Common myeloid progenitor, CD34-positive (primary cell): ENCODE measurements at regions not wholly inside any gene's neighbourhood (a gene's known extent, or its start where the extent isn't known, plus 50 kb on each side); places are given as distances from the start of the nearest gene placed in this dataset.

Experiments
- CTCF ChIA-PET: fragments of 350-600 bp; sonication (Branson Sonifier 250); formaldehyde crosslinking; loops from one replicate; lab custom pipeline; 2021; ENCODE audit warnings: antibody characterized with exemption; lab: Charles Lee
- POLR2A ChIA-PET: fragments of 350-600 bp; sonication (Branson Sonifier 250); formaldehyde crosslinking; loops from one replicate; lab custom pipeline; 2021; ENCODE audit warnings: antibody characterized with exemption; lab: Charles Lee
- DNase-seq, 3 donors: peaks; one replicate each; pipeline versions ENCODE4 v3.0.0 to v3.0.0-alpha.2; 2013
- H3K27ac ChIP-seq, 2 experiments: 1 replicate in 1 of 2; 2 replicates in 1 of 2; pipeline ENCODE4 v1.7.0; 2013; ENCODE audit warnings: inconsistent platforms in 2 of 2, low read length in 2 of 2, mild to moderate bottlenecking in 2 of 2, low read depth in 1 of 2, moderate library complexity in 1 of 2; ENCODE audit not compliant: severe bottlenecking in 2 of 2, insufficient read depth in 1 of 2, poor library complexity in 1 of 2
- H3K27me3 ChIP-seq, 5 experiments: replicated peaks in 2 of 5; 1 replicate in 3 of 5; 2 replicates in 2 of 5; pipeline versions ENCODE4 v1.6.1 to v1.7.0; 2013; ENCODE audit warnings: low read length in 4 of 5, mild to moderate bottlenecking in 2 of 5, moderate library complexity in 2 of 5, inconsistent platforms in 1 of 5; ENCODE audit not compliant: insufficient read depth in 5 of 5, control insufficient read depth in 4 of 5
- H3K36me3 ChIP-seq, 4 experiments: 1 replicate in 2 of 4; 2 replicates in 2 of 4; pipeline versions ENCODE4 v1.6.1 to v1.7.0; 2013; ENCODE audit warnings: low read length in 3 of 4, control low read depth in 1 of 4, mild to moderate bottlenecking in 1 of 4; ENCODE audit not compliant: control insufficient read depth in 4 of 4, insufficient read depth in 4 of 4
- H3K4me1 ChIP-seq, 4 experiments: 1 replicate in 3 of 4; 2 replicates in 1 of 4; pipeline versions ENCODE4 v1.6.1 to v1.7.1; 2013; ENCODE audit warnings: low read length in 3 of 4, mild to moderate bottlenecking in 3 of 4, control low read depth in 1 of 4, inconsistent platforms in 1 of 4, moderate library complexity in 1 of 4; ENCODE audit not compliant: control insufficient read depth in 4 of 4, insufficient read depth in 4 of 4; ENCODE audit errors: control extremely low read depth in 1 of 4
- H3K4me3 ChIP-seq, 7 experiments: 1 replicate in 4 of 7; 2 replicates in 3 of 7; pipeline versions ENCODE4 v1.5.1 to v1.7.0; 2013; ENCODE audit warnings: mild to moderate bottlenecking in 7 of 7, low read length in 6 of 7, moderate library complexity in 6 of 7, inconsistent platforms in 2 of 7, low read depth in 2 of 7, control low read depth in 1 of 7; ENCODE audit not compliant: insufficient read depth in 4 of 7, control insufficient read depth in 1 of 7; ENCODE audit errors: extremely low read depth in 1 of 7
- H3K9me3 ChIP-seq, 5 experiments: 1 replicate in 4 of 5; 2 replicates in 1 of 5; pipeline versions ENCODE4 v1.6.1 to v1.7.1; 2013; ENCODE audit warnings: low read length in 4 of 5, mild to moderate bottlenecking in 2 of 5, inconsistent platforms in 1 of 5, low read depth in 1 of 5, moderate library complexity in 1 of 5; ENCODE audit not compliant: control insufficient read depth in 4 of 5, insufficient read depth in 2 of 5; ENCODE audit errors: control extremely low read depth in 1 of 5
- WGBS: methylation state at CpG from one replicate; pipeline ENCODE4 v1.1.5; 2013; ENCODE audit not compliant: insufficient coverage; 5-methylcytosine and 5-hydroxymethylcytosine counted together

DNA sequence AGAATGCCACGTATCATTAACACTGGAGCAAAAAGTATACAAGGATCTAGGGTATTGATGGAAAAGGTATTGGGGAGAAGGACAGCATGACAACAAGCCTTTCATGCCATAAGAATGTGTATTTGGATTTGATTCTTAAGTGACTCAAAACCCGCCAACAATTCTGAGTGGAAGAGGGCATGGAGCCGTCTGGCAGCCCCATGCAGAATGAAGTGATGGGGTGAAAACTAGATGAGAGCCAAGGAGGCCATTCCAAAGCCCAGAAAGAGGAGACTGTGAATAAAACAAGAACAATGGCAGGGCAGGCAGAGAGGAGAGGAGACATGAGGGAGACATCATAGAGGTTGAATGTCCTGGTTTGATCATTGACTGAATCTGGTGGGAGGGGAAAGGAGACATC, 272.3 kb upstream of the WWC1 start:
- Histone ChIP-seq H3K36me3 (no peaks in the 10 kb centered on the region), H3K27me3 (peaks cover 0 to 6% (median 0%) of the 10 kb centered on the region in 5 experiments), H3K4me1 (peaks cover 0 to 13% (median 3%) of the 10 kb centered on the region in 4 experiments), H3K9me3 (no peaks in the 10 kb centered on the region), H3K4me3 (no peak overlapping the region), H3K27ac (no peak overlapping the region)
- CTCF ChIA-PET, result interaction anchor here (1.2 kb wide), 1 partner anchor 9 kb away, joined by 4 read pairs; no protein-coding TSS in a partner anchor
- POLR2A ChIA-PET, result no interaction called here
- no peak for DNase-seq
- WGBS, result 100% methylated on average over 3 of the region's 3 CpGs

DNA sequence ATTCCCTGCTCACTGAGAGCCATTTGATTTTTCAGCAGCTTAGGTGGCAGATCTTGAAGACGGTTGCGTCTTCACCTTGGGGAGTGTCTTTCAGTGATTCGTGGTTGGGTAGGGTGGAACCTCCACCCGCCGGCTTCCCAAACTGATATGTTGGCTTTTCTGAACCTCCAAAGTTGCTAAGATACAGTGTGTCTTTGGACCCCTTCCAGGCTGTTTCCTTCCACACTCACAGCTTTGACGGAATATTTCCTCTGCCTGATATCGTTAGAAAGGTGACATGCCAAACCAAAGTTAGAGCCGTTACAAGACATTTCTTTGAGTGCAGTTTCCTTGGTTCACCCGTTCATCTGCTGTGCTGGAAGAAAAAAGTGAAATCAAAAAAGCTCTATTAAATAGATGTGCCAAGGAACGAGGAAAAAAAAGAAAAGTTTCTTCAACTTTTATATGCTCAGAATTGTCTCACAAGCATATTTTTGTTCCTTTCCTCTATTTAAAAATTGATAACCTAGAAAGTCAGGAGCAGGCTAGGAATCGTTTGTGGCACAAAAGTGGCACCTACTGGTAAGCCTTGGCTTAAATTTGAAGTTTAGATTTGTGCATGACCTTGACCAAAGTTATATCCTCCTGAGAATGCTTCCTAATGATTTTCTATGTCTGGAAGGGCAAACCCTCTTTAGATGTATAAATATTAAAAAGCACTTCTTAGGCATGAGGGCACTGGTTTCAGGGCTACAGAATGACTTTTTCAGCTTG, 270.7 kb upstream of the WWC1 start:
- ChIA-PET POLR2A (no interaction called here), CTCF (interaction anchor here (1.1 to 1.7 kb wide), 3 partner anchors 9 to 299 kb away, joined by 3 to 8 read pairs (median 5); no protein-coding TSS in a partner anchor)
- Histone ChIP-seq H3K4me3 (peak overlapping the region in 1 of 7 experiments; percentile 45), H3K9me3 (no peaks in the 10 kb centered on the region), H3K27ac (no peak overlapping the region), H3K27me3 (peaks cover 0 to 6% (median 0%) of the 10 kb centered on the region in 5 experiments), H3K36me3 (no peaks in the 10 kb centered on the region), H3K4me1 (peaks cover 0 to 13% (median 3%) of the 10 kb centered on the region in 4 experiments)
- DNase-seq, result peak; percentile 17 to 39 (median 31)
- 8% methylated on average over 9 of the region's 11 CpGs for WGBS

DNA sequence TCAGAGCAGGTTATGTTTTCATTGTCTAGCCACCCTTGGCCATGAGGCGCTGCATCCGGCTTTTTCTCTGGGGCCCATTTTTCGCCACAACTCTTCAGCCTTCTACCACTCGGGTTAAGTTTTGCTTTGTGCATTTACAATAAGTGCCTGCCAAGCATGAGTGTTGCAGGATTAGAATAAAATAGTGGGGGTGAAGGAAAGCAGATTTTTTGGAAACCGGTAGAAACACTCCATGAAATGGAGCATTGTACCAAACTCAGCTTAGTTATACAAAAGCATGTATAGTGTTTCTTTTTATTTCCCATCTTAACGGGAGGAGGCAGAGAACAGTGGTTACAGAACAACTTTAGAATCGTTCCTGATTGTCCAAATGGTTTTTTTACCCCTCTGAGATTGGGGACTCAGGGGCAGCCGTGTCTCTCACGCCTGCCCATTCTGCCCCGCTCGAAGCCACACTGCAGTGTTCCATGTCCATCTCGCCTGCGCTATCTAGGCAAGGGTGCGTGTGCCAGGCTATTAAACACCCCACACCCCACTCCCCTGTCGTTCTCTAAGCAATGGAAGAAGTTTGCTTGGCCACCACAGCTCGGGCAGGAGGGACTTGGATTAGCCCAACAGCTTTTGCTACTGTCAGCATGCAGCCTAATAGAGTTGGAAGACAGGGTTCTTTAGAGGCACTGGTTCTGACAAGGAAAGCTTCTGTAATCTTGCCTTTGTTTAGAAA, 268.8 kb upstream of the WWC1 start:
- Histone ChIP-seq H3K4me1 (peaks cover 0 to 13% (median 3%) of the 10 kb centered on the region in 4 experiments), H3K4me3 (no peak overlapping the region), H3K27me3 (peaks cover 0 to 6% (median 0%) of the 10 kb centered on the region in 5 experiments), H3K9me3 (no peaks in the 10 kb centered on the region), H3K36me3 (no peaks in the 10 kb centered on the region), H3K27ac (no peak overlapping the region)
- WGBS, result 96% methylated on average over 8 of the region's 16 CpGs
- ChIA-PET CTCF (no interaction called here), POLR2A (no interaction called here)
- no peak for DNase-seq

DNA sequence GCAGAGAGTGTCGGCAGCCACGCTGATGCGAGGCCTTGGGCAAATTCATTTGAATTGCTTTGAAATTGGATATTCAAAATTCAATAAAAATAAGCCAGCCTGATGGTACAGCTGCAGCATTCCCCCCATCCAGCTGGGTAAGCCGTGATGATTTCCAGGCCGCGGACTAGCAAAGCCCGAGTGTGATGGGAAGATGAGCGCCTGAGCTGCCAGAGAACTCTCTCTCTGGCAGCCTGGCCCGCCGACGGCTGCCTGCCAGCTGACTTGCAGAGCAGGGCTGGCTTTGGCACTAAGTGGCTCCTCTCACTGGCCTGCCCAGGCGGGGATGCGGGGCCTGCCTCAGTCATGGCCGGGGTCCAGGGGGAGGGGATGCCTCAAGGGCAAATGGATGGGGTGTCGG, 268.3 kb upstream of the WWC1 start:
- peaks cover 0 to 8% (median 0%) of the 10 kb centered on the region in 5 experiments for H3K27me3 ChIP-seq
- no peak overlapping the region for H3K4me3 ChIP-seq
- ChIA-PET CTCF (interaction anchor here (1.5 kb wide), 1 partner anchor 33 kb away, joined by 3 read pairs; no protein-coding TSS in a partner anchor), POLR2A (no interaction called here)
- peaks cover 0 to 13% (median 3%) of the 10 kb centered on the region in 4 experiments for H3K4me1 ChIP-seq
- no peaks in the 10 kb centered on the region for H3K36me3 ChIP-seq
- no peak for DNase-seq
- no peaks in the 10 kb centered on the region for H3K9me3 ChIP-seq
- no peak overlapping the region for H3K27ac ChIP-seq
- WGBS, result 96% methylated on average over 14 of the region's 15 CpGs

DNA sequence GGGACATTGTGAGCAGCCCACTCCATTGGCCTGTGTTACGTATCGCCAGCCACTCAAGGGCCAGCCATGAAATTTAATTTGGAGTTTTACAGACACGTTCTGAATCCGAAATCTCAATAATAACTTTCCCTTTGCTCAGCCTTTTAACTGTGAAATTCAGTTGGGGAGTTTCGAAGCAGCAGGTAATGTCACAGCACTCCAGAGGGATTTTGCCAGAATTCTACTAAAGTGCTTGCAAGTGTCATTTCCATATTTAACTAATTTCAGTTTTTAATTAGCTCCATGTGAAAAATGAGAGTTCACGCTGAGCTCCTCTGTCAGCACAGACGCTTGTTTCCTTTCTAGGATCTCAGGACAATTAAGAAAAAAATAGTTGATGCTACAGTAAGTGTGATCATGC, 267.1 kb upstream of the WWC1 start:
- POLR2A ChIA-PET, result no interaction called here
- CTCF ChIA-PET, result interaction anchor here (0.8 to 1.5 kb wide), 2 partner anchors 34 to 302 kb away, joined by 3 read pairs; no protein-coding TSS in a partner anchor

DNA sequence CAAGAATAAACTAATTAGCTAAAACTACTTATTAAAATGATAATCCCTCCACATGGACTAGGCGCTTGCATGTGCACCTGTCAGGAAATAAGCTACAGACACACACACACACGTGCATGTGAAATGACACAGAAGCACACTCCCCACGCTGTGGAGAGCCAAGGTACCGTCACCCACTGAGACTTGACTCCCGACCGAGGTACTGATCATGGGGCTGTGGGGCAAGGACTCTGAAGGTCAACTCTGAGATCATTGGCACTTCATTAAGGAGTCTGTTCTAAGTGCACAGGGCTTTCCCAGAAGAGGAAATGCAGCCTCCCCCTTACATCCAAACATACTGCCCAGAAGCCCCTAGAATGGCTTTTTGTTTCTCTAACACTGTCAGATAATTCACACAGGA, 264.4 kb upstream of the WWC1 start:
- no peak overlapping the region for H3K4me3 ChIP-seq
- 93% methylated on average over 3 of the region's 6 CpGs for WGBS
- H3K27me3 ChIP-seq, result peaks cover 0 to 11% (median 0%) of the 10 kb centered on the region in 5 experiments
- peaks cover 0 to 6% (median 0%) of the 10 kb centered on the region in 5 experiments for H3K9me3 ChIP-seq
- CTCF ChIA-PET, result interaction anchor here (1.2 to 2.1 kb wide), 2 partner anchors 9 to 305 kb away, joined by 3 to 4 read pairs; no protein-coding TSS in a partner anchor
- POLR2A ChIA-PET, result no interaction called here
- H3K4me1 ChIP-seq, result no peaks in the 10 kb centered on the region
- DNase-seq, result no peak
- H3K27ac ChIP-seq, result no peak overlapping the region
- H3K36me3 ChIP-seq, result no peaks in the 10 kb centered on the region

More for the DNA sequence above, 267.1 kb upstream of the WWC1 start:
- DNase-seq, result no peak
- H3K27me3 ChIP-seq, result peaks cover 0 to 8% (median 0%) of the 10 kb centered on the region in 5 experiments
- H3K4me3 ChIP-seq, result no peak overlapping the region
- 100% methylated on average over 6 of the region's 7 CpGs for WGBS
- H3K36me3 ChIP-seq, result no peaks in the 10 kb centered on the region
- no peak overlapping the region for H3K27ac ChIP-seq
- H3K9me3 ChIP-seq, result peaks cover 0 to 6% (median 0%) of the 10 kb centered on the region in 5 experiments
- peaks cover 0 to 13% (median 3%) of the 10 kb centered on the region in 4 experiments for H3K4me1 ChIP-seq
